ENCODE measurements at regions not wholly inside any gene's neighbourhood (a gene's known extent, or its start where the extent isn't known, plus 50 kb on each side); places are given as distances from the start of the nearest gene placed in this dataset.
A peak's percentile ranks its signal among the peaks of the same experiment; 100 is the strongest.

DNA sequence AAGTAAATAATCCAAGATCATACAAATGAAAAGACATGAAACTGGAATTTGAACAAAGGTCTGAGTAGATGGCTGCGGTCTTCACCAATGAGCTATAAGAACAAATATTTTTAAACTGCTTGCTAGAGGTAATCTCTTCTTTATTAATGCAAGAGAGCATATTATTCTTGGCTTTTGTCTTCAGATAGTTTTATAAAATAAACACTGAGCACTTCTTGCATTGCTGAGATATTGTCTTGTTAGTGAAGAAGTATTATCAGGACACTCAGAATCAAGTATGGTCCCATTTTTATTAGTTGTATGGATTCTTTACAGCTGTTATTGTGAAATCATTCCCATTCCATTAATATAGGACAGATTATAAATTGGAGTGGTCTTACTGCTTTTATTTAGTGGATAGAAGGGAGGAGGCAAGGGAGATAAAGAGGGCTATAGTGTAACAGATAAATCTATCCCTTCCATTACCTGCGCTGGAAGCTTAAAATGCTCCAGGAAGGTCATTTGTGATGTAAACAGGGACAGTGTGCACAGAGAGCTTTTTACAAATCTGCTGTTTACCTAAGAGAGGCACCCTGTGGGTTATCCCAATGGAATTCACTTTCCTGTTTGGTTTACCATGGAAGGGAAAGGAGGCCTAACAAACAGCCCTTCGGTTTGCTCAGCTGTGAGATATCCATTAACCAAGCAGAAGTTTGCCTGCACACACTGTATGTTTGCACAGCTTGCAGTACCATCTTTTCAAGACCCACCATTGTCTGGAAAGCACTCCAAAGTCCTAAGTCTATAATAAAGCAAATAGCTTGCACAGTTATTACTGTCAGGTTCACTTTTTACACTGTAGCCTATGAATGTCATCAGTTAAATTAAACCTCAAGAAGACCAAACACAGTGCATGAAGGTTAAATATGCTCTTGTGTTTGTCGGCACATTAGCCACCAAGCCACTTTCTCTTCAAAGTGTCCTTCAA, 347.7 kb upstream of the TGFBR2 start (continued):
- TF ChIP-seq, protein P1, sequence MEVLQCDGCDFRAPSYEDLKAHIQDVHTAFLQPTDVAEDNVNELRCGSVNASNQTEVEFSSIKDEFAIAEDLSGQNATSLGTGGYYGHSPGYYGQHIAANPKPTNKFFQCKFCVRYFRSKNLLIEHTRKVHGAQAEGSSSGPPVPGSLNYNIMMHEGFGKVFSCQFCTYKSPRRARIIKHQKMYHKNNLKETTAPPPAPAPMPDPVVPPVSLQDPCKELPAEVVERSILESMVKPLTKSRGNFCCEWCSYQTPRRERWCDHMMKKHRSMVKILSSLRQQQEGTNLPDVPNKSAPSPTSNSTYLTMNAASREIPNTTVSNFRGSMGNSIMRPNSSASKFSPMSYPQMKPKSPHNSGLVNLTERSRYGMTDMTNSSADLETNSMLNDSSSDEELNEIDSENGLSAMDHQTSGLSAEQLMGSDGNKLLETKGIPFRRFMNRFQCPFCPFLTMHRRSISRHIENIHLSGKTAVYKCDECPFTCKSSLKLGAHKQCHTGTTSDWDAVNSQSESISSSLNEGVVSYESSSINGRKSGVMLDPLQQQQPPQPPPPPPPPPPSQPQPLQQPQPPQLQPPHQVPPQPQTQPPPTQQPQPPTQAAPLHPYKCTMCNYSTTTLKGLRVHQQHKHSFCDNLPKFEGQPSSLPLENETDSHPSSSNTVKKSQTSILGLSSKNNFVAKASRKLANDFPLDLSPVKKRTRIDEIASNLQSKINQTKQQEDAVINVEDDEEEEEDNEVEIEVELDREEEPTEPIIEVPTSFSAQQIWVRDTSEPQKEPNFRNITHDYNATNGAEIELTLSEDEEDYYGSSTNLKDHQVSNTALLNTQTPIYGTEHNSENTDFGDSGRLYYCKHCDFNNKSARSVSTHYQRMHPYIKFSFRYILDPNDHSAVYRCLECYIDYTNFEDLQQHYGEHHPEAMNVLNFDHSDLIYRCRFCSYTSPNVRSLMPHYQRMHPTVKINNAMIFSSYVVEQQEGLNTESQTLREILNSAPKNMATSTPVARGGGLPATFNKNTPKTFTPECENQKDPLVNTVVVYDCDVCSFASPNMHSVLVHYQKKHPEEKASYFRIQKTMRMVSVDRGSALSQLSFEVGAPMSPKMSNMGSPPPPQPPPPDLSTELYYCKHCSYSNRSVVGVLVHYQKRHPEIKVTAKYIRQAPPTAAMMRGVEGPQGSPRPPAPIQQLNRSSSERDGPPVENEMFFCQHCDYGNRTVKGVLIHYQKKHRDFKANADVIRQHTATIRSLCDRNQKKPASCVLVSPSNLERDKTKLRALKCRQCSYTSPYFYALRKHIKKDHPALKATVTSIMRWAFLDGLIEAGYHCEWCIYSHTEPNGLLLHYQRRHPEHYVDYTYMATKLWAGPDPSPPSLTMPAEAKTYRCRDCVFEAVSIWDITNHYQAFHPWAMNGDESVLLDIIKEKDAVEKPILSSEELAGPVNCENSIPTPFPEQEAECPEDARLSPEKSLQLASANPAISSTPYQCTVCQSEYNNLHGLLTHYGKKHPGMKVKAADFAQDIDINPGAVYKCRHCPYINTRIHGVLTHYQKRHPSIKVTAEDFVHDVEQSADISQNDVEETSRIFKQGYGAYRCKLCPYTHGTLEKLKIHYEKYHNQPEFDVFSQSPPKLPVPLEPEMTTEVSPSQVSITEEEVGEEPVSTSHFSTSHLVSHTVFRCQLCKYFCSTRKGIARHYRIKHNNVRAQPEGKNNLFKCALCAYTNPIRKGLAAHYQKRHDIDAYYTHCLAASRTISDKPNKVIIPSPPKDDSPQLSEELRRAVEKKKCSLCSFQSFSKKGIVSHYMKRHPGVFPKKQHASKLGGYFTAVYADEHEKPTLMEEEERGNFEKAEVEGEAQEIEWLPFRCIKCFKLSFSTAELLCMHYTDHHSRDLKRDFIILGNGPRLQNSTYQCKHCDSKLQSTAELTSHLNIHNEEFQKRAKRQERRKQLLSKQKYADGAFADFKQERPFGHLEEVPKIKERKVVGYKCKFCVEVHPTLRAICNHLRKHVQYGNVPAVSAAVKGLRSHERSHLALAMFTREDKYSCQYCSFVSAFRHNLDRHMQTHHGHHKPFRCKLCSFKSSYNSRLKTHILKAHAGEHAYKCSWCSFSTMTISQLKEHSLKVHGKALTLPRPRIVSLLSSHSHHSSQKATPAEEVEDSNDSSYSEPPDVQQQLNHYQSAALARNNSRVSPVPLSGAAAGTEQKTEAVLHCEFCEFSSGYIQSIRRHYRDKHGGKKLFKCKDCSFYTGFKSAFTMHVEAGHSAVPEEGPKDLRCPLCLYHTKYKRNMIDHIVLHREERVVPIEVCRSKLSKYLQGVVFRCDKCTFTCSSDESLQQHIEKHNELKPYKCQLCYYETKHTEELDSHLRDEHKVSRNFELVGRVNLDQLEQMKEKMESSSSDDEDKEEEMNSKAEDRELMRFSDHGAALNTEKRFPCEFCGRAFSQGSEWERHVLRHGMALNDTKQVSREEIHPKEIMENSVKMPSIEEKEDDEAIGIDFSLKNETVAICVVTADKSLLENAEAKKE (CRISPR knock-in tag; IDR thresholded peaks at IDR 0.05): peak; percentile 87
- TF ChIP-seq JUNB (IDR thresholded peaks at IDR 0.05; ENCODE audit: unreplicated experiment) (no peak), POLR2AphosphoS5 (IDR thresholded peaks at IDR 0.05; ENCODE audit: low read depth) (no peak), ZNF114 (CRISPR knock-in tag; IDR thresholded peaks at IDR 0.05) (no peak), CREB1 (CRISPR knock-in tag; IDR thresholded peaks at IDR 0.05; ENCODE audit: low read depth) (peak; percentile 31; the same call in 1 of the 2 replicates)

DNA sequence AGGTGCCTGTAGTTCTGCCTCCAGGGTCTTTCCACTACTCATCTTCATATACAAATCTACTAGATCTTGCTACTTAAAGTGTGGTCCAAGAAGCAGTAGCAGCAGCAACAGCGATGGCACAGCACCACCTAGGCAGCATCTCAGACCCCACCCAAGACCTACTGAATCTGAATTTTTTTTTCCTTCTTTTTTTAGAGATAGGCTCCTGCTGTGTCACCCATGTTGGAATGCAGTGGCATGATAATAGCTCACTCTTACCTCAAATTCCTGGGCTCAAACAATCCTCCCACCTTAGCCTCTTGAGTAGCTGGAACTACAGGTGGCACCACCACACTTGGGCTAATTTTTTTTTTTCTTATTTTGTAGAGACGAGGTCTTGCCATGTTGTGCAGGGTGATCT, 346.7 kb upstream of the TGFBR2 start:
- DNase-seq (ENCODE audit: low spot score) (peak; percentile 75), ATAC-seq (peak; percentile 80)
- H3K27ac ChIP-seq (ENCODE audit: low read depth): no peak overlapping the region
- H3K27me3 Mint-ChIP-seq (ENCODE audit: insufficient read depth, low read depth, poor library complexity): peaks cover 5% of the 10 kb centered on the region
- H3K4me1 Mint-ChIP-seq: peaks cover 35% of the 10 kb centered on the region
- H2AFZ ChIP-seq: no peak overlapping the region
- H3K4me3 ChIP-seq: no peak overlapping the region
- no peaks in the 10 kb centered on the region for H3K79me2 ChIP-seq (replicated peaks; ENCODE audit: insufficient read depth)
- H3F3A ChIP-seq (replicated peaks; ENCODE audit: low read depth): no peaks in the 10 kb centered on the region
- H3K36me3 ChIP-seq (ENCODE audit: insufficient read depth): no peaks in the 10 kb centered on the region; the same call in none of the 2 replicates
- peak overlapping the region; percentile 58 for H3K4me2 ChIP-seq
- H3K36me3 Mint-ChIP-seq (ENCODE audit: low read depth): peaks cover 35% of the 10 kb centered on the region
- H3K4me1 ChIP-seq (ENCODE audit: insufficient read depth): peaks cover 23% of the 10 kb centered on the region
- peaks cover 24% of the 10 kb centered on the region for H3K9me3 Mint-ChIP-seq
- H3K27ac Mint-ChIP-seq: no peak overlapping the region
- no peaks in the 10 kb centered on the region for H3K27me3 ChIP-seq (ENCODE audit: insufficient read depth)
- no peak overlapping the region for H3K4me3 Mint-ChIP-seq
- no peaks in the 10 kb centered on the region for H4K20me1 ChIP-seq (replicated peaks; ENCODE audit: insufficient read depth)
- H3K9me2 ChIP-seq (ENCODE audit: insufficient read depth): peaks cover 5% of the 10 kb centered on the region; the same call in 1 of the 2 replicates
- TF ChIP-seq, protein P2, sequence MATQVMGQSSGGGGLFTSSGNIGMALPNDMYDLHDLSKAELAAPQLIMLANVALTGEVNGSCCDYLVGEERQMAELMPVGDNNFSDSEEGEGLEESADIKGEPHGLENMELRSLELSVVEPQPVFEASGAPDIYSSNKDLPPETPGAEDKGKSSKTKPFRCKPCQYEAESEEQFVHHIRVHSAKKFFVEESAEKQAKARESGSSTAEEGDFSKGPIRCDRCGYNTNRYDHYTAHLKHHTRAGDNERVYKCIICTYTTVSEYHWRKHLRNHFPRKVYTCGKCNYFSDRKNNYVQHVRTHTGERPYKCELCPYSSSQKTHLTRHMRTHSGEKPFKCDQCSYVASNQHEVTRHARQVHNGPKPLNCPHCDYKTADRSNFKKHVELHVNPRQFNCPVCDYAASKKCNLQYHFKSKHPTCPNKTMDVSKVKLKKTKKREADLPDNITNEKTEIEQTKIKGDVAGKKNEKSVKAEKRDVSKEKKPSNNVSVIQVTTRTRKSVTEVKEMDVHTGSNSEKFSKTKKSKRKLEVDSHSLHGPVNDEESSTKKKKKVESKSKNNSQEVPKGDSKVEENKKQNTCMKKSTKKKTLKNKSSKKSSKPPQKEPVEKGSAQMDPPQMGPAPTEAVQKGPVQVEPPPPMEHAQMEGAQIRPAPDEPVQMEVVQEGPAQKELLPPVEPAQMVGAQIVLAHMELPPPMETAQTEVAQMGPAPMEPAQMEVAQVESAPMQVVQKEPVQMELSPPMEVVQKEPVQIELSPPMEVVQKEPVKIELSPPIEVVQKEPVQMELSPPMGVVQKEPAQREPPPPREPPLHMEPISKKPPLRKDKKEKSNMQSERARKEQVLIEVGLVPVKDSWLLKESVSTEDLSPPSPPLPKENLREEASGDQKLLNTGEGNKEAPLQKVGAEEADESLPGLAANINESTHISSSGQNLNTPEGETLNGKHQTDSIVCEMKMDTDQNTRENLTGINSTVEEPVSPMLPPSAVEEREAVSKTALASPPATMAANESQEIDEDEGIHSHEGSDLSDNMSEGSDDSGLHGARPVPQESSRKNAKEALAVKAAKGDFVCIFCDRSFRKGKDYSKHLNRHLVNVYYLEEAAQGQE (IDR thresholded peaks at IDR 0.05; ENCODE audit: unreplicated experiment): no peak
- TF ChIP-seq POLR2AphosphoS5 (IDR thresholded peaks at IDR 0.05; ENCODE audit: low read depth) (no peak), NANOG (IDR thresholded peaks at IDR 0.05; ENCODE audit: borderline replicate concordance) (no peak; the same call in 1 of the 2 replicates), EZH2 (IDR thresholded peaks at IDR 0.05; ENCODE audit: low read depth, unreplicated experiment) (no peak), ZNF114 (CRISPR knock-in tag; IDR thresholded peaks at IDR 0.05) (no peak), EZH2phosphoT487 (IDR thresholded peaks at IDR 0.05; ENCODE audit: unreplicated experiment) (no peak), ZNF331 (CRISPR knock-in tag; IDR thresholded peaks at IDR 0.05; ENCODE audit: low read depth) (no peak), CREB1 (CRISPR knock-in tag; IDR thresholded peaks at IDR 0.05; ENCODE audit: low read depth) (no peak)
- TF ChIP-seq, protein P3, sequence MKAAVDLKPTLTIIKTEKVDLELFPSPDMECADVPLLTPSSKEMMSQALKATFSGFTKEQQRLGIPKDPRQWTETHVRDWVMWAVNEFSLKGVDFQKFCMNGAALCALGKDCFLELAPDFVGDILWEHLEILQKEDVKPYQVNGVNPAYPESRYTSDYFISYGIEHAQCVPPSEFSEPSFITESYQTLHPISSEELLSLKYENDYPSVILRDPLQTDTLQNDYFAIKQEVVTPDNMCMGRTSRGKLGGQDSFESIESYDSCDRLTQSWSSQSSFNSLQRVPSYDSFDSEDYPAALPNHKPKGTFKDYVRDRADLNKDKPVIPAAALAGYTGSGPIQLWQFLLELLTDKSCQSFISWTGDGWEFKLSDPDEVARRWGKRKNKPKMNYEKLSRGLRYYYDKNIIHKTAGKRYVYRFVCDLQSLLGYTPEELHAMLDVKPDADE (IDR thresholded peaks at IDR 0.05): no peak

All from GM23338 (cell line).